ENCODE measurements at regions not wholly inside any gene's neighbourhood (a gene's known extent, or its start where the extent isn't known, plus 50 kb on each side); places are given as distances from the start of the nearest gene placed in this dataset.

DNA sequence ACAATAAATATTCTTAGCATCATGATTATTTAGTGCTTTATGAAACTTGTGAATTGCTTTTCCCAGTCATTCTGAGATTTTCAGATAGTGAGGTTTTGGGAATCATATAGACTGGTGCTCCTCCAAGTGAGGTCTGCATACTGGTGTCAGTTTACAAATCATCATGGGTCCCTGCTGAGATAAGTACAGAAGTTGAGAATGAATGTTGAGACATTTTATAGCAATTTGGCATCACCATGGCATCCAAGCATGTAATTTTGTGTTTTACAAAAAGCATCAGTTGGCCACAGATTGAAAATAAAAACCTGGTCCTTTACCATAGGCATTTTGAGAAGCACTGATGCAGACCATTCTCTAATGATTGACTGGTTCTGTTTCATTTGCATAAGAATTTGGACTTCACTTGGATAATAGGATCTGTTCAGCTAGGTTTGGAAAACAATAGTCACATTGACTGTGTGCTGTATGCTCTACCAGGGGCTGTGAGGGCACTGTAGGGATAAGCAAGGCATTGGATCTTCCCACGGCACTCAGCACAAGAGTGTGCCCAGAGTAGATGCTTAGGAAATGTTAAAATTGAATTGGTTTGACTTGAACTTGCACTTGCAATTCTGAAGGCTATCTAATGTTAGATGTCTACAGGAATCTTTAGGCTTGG is 79.0 kb upstream of the JUN start:
- no peak for DNase-seq

- DNase-seq, result no peak
Measured at GRCh38 chr1:58864654-58865053, 80.8 kb upstream of the JUN start.

DNA sequence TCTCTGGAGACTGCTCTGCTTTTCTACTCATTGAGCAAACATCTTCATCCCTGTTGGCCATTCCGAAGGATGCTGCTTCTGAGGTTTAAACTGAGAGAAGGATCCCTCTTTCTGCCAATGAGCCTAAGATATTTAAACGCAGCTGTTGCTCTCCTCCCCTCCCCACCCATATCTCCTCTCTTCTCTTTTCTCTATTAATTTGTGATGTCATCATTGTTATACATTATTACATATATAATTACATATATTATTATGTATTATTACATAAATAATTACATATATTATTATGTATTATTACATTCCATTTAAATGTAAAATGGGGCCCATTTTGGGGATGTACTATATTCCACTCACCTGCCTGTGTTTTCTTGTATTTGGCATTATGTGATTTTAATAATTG is 82.7 kb upstream of the JUN start:
- no peak for DNase-seq

GRCh38 chr1:58869638-58870297 is 85.9 kb upstream of the JUN start:
- no peak for DNase-seq

GRCh38 chr1:58870298-58870676 is 86.4 kb upstream of the JUN start:
- DNase-seq, result peak; percentile 31

- DNase-seq, result no peak
Measured at GRCh38 chr1:58874342-58874741, 90.5 kb upstream of the JUN start.

DNA sequence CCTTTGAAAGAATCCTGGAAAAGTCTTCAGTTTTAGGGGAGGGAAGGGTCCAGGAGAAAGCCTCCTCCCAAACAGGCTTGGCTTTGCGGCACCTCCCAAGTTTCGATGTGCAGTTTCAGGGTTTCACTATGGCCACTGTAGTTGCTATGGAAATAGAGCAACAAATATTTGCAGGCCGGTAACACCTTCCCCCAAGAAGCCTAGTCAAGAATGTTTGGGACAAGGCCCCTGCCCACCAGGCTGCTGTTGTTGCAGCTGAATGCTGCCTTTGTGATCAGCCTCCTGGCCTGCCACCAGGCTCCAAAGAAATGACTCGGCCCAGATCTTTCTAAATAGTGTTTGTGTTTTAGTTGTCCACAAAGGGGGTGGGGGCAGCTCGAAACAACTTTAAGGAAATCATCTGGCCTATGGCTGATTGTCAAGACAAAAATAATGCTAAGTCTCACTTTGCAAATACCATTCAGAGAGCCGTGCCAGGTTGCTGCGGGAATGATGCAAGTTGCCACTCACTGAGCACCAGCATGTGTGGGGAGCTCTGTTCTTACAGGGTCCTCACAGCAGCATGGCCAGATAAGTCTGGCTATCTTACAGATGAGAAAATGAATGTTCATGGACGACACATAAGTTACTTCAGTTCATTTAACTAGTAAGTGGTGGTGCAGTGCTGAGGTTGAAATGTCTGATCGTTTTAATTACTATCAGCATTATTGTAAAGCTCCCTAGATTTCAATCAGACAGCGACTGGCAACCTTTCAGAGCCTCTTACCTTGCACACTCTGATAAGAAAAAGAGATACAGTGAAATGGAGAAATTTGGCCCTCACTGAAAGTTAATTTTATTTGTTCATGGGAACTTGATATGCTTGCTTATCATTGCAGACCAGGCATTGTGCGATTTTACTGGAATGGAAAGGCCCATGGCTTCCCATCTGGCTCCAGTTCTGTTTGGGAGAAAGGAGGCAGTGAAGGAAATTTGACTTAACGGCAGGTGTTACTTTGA is 91.2 kb upstream of the JUN start:
- no peak for DNase-seq

DNA sequence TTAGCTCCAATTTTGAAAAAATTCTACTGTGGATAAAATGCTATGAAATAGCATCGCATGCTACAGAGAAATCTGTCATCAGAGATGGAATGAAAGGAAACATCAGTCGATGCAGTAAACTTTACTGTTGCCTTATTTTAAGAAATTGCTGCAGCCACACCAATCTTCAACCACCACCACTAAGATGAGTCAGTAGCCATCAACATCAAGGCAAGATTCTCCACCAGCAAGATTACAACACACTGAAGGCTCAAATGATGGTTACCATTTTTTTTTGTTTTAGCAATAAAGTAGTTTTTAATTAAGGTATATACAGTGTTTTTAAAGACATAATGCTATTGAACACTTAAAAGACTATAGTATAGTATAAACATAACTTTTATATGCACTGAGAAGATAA is 95.6 kb upstream of the JUN start:
- DNase-seq, result no peak

DNA sequence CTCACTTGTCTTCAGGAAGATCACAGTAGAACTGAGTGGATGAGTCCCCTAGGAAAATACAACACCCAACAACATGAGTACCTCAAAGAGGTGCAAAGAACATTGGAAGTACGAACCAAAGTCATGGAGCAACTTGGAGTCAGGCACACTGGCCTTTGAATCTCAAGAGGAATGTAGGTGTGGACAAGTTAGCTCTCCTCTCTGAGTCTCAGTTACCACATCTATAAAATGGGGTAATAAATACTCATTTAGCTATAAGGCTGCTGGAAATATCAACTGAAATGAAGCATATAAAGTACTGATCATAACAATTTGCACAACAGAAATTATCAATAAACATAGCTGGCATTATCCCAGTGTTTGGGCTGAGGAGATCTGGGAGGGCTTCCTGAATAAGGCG is 96.7 kb upstream of the JUN start:
- no peak for DNase-seq

DNA sequence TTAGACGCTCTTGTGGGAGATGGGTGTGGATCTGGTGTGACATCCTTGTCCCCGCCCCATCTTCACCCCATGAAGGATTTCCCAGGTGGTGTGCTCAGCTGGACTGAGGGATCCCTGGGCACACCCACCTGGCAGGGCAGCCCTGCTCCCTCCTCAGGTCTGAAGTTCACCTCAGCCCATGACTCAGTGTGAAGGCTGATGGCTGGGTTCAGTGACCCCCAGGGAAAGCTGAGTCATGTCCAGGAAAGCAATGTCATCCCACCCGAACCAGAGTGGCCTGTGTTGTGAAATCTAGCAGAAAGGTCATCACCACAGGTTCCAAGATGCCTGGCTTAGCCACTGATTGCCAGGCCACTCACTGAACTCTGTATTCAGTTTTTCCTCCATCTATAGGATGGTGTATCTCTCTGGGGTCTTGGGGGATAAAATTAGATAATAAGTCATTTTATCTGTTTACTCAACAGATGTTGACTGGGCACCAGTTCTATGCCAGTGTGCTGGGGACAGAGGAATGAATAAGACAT is 97.7 kb upstream of the JUN start:
- DNase-seq, result no peak

- peak; percentile 61 for DNase-seq
Measured at GRCh38 chr1:58882322-58882948, 98.6 kb upstream of the JUN start.

GRCh38 chr1:58883037-58883887 is 99.4 kb upstream of the JUN start:
- no peak for DNase-seq

GRCh38 chr1:58883888-58884482 is 100.1 kb upstream of the JUN start:
- no peak for DNase-seq

DNA sequence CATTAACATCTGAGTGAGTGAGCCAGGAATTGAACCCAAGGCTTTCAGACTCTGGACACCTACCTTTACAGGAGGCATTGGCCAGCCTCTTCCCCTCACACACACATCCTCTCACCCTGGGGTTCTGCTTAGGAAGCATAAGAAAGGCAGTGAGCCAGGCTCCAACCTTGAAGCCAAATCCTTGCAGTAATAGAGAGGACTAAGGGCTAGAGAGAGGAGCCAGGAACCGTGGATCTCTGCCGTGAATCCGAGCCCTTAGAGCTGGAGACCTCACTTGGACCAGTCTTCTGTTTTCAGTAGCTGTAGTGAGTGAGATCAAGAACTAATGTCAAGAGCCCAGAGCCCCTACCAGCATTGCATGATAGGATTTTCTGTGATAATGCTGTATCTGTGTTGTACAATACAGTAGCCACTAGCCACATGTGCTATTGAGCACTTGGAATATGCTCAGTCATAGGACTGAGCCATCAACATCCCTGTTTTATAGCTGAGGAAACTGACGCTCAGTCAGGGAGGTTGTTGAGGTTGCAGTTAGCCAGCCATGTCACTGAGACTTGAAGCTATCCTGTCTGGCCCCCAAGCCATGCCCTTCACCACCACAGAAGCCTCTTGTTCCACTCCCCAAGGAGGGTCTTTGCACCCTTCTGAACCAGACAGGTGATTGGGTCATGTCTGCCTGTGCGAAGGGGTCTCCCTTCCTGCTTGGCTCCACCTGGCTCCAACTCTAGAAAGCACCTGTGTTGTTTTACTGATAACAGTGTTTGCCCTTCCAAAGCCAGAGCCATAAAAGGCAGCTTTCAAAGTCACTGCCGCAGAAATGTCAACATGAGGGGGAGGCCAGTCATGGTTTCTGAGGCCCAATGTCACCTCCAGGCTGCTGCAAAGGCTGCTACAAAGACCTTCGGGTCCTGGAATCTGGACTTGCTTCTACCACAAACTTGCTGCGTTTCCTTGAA is 101.1 kb upstream of the JUN start:
- no peak for DNase-seq

- DNase-seq, result no peak
Measured at GRCh38 chr1:58885998-58886397, 102.2 kb upstream of the JUN start.

DNA sequence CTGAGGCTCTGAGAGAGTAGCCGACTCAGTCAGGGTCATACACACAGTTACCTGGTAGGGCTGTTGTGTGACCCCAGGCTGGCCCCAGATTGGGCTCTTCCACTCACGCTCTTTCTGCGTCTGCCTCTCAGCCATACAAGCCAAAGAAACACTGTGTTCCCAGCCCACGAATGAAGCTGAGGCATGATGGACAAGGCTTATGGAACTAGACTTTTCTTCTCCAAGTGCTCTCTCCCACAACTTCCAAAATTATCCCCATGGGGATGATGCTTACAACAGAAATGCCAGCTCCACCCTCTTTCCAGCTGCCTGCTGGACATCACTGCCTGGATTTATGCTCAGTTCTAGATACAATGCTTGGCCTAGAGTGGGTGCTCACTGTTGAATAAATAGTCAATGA is 102.8 kb upstream of the JUN start:
- DNase-seq, result no peak

DNA sequence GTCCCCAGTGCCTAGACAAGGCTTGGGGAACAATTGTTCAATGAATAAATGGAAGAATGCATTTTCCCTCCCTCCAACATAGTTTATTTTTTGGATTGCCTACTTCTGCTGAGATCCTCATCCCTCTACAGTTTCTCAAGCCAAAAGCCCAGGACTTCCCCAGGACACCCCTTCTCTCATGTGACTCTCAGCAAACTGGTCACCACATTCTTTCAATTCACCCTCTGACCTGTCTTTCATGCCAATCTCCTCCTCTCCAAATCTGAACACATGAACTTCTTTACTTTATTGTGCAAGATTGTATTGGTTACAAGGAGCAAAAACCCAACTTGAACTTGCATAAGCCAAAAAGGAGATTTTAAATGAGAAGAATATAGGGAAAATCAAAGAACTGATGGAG is 103.2 kb upstream of the JUN start:
- no peak for DNase-seq

DNA sequence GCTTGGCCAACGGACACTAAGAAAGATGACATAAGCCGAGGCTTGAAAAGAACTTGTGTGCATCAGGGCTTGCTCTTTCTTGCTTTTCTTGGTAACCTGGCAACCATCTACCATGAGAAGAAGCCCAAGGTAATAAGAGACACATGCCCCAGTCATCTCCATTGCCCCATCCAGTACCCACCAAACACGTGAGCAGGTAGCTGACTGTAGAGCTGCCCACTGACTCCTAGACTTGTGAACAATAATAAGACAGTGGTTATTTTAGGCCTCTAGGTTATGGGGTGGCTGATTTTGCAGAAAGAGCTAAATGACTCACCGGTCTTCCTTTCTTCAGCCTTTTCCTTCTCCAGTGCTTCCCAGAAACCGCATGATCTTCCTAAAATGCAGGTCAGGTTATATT is 105.0 kb upstream of the JUN start:
- no peak for DNase-seq

DNA sequence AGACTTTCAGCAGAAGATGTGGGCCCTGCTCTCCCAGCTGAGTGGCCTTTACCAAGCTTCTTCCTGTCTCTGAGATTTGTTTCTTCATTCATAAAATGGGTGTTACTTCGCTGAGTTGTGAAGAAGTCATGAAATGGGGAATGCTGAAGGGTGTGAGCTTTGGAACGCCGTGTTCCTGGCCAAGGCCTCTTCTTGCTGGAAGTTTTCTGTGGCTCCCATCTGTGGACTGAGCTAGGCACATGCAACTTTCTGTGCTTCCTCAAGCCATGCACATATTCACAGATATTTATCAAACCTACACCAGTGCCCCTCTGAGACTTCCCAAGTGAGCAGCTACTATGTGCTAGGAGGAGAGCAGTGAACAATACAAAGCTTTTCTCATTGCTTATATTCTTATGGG is 106.3 kb upstream of the JUN start:
- DNase-seq, result no peak

- no peak for DNase-seq
Measured at GRCh38 chr1:58890609-58891008, 106.8 kb upstream of the JUN start.

GRCh38 chr1:58891347-58891746 is 107.5 kb upstream of the JUN start:
- DNase-seq, result no peak

All from NCI-H1694 treated with DMSO at 0.1 percent for 48 hours (cell line).